Thoracic aorta (tissue), 2 donors: ENCODE measurements at regions not wholly inside any gene's neighbourhood (a gene's known extent, or its start where the extent isn't known, plus 50 kb on each side); places are given as distances from the start of the nearest gene placed in this dataset.
A peak's percentile ranks its signal among the peaks of the same experiment; 100 is the strongest.

Source experiments
- ATAC-seq: fragments of 150-250 bp; one replicate; pipeline ENCODE4 v1.8.0; 2017; ENCODE audit warnings: low read depth; ENCODE audit not compliant: insufficient number of reproducible peaks, low FRiP score
- DNase-seq: peaks from one replicate; pipeline ENCODE4 v3.0.0-alpha.2; 2020; ENCODE audit warnings: low spot score
- H3K27ac ChIP-seq, 2 donors: fragments of 200-600 bp; sonication (generic); 1 replicate in 1 of 2; 2 replicates in 1 of 2; pipeline ENCODE4 v1.5.1; 2016; ENCODE audit warnings: mild to moderate bottlenecking in 2 of 2, moderate library complexity in 2 of 2
- H3K27me3 ChIP-seq: fragments of 200-600 bp; sonication (generic); replicated peaks from 2 replicates; pipeline ENCODE4 v1.6.0; 2016; ENCODE audit warnings: mild to moderate bottlenecking; ENCODE audit not compliant: insufficient read depth
- H3K36me3 ChIP-seq: fragments of 200-600 bp; sonication (generic); one replicate; pipeline ENCODE4 v1.5.1; 2016
- H3K4me1 ChIP-seq, 2 donors: fragments of 200-600 bp; sonication (generic); 1 replicate in 1 of 2; 2 replicates in 1 of 2; pipeline versions ENCODE4 v1.5.1 to v1.6.0; 2016; ENCODE audit warnings: low read depth in 2 of 2, mild to moderate bottlenecking in 1 of 2; ENCODE audit not compliant: control insufficient read depth in 1 of 2
- H3K4me3 ChIP-seq: fragments of 200-600 bp; sonication (generic); 2 replicates; pipeline ENCODE4 v1.5.1; 2016; ENCODE audit warnings: mild to moderate bottlenecking
- H3K9me3 ChIP-seq: fragments of 200-600 bp; sonication (generic); 2 replicates; pipeline ENCODE4 v1.5.1; 2016
- CTCF ChIP-seq: fragments of 200-600 bp; sonication (generic); IDR thresholded peaks from one replicate; pipeline ENCODE4 v1.5.1; 2019; ENCODE audit warnings: antibody characterized with exemption

DNA sequence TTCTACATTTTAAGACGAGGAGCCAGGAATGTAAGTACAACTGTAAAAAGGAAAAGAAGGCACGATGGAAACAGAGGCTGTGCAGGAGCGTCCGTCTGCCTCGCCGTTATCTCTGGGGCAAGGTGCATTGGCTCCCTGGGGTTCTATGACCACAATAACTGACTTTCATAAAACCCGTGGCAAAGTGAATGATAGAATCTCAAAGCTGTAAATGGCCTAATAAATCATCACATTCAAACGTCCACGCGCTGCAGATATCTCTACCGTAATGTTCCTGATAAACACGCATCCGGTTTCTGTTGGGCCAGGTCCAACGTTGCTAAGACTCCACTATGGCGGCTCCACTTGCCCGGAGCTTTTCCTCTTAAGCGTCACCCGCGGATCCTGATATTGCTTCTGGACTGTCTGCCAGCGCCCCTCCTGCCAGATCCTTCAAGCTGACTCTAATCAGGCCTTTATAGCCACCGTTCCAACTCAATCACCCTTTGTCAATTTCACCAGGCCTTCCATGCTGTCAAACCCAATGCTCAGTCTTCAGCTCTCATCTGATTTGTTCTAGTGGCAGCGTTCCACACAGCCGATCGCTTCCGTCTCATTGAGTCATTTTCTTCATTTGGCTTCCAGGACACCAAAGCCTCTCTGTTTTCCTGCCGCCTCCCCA is 265.6 kb upstream of the FOXK1 start:
- no peak for TF ChIP-seq CTCF
- DNase-seq = no peak
- H3K27me3 ChIP-seq = no peaks in the 10 kb centered on the region
- ATAC-seq = no peak
- no peaks in the 10 kb centered on the region for H3K4me1 ChIP-seq
- no peaks in the 10 kb centered on the region for H3K36me3 ChIP-seq
- H3K9me3 ChIP-seq = peaks cover 3% of the 10 kb centered on the region
- peak overlapping the region; percentile 58 for H3K4me3 ChIP-seq
- no peak overlapping the region for H3K27ac ChIP-seq

- no peaks in the 10 kb centered on the region for H3K4me1 ChIP-seq
- no peak for DNase-seq
- H3K27me3 ChIP-seq = no peaks in the 10 kb centered on the region
- ATAC-seq = no peak
- H3K9me3 ChIP-seq = peaks cover 6% of the 10 kb centered on the region
- H3K4me3 ChIP-seq = no peak overlapping the region
- no peak overlapping the region for H3K27ac ChIP-seq
- no peaks in the 10 kb centered on the region for H3K36me3 ChIP-seq
- no peak for TF ChIP-seq CTCF
Observed at GRCh38 chr7:4428526-4428925, 253.6 kb upstream of the FOXK1 start.

- peaks cover 6% of the 10 kb centered on the region for H3K9me3 ChIP-seq
- no peak for ATAC-seq
- TF ChIP-seq CTCF = no peak
Observed at GRCh38 chr7:4430227-4430626, 251.9 kb upstream of the FOXK1 start.

GRCh38 chr7:4434306-4434705 is 247.8 kb upstream of the FOXK1 start:
- H3K4me3 ChIP-seq = no peak overlapping the region
- ATAC-seq (no peak), DNase-seq (no peak)
- H3K4me1 ChIP-seq = no peaks in the 10 kb centered on the region
- H3K27ac ChIP-seq = no peak overlapping the region
- peaks cover 6% of the 10 kb centered on the region for H3K9me3 ChIP-seq
- no peak for TF ChIP-seq CTCF
- no peaks in the 10 kb centered on the region for H3K27me3 ChIP-seq
- H3K36me3 ChIP-seq = no peaks in the 10 kb centered on the region

More at GRCh38 chr7:4430227-4430626, 251.9 kb upstream of the FOXK1 start:
- Histone ChIP-seq H3K4me1 (no peaks in the 10 kb centered on the region), H3K36me3 (no peaks in the 10 kb centered on the region), H3K4me3 (no peak overlapping the region), H3K27me3 (no peaks in the 10 kb centered on the region), H3K27ac (no peak overlapping the region)
- no peak for DNase-seq

DNA sequence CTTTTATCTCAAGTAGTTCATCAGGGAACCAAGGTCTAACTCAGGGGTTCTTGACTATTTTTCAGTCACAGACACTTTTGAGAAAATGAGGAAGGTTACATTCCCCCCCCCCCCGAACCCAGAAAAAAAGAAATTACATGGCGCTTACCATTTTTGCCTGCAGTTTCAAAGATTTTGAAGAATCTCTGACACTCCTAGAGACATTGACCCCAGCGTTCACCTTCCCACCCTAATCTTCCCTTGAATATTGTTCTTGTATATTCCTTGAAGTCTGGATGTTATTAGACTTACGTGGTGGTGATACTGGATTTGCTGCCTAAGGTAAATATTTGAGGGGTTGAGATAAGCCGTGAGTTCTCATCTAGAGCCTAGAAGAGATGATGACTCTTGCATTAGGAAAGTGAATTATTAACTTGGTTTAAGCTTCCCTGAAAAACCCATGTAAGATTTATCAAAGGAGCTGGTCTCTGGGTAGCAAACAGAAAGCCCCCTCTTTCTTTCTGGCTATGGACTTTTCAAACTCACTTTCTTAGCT is 245.7 kb upstream of the FOXK1 start:
- no peak for DNase-seq
- Histone ChIP-seq H3K9me3 (no peaks in the 10 kb centered on the region), H3K4me3 (no peak overlapping the region), H3K27me3 (no peaks in the 10 kb centered on the region), H3K27ac (no peak overlapping the region), H3K4me1 (no peaks in the 10 kb centered on the region), H3K36me3 (no peaks in the 10 kb centered on the region)
- no peak for TF ChIP-seq CTCF
- ATAC-seq = no peak
